Upper lobe of left lung (tissue), 4 donors: ENCODE measurements at regions not wholly inside any gene's neighbourhood (a gene's known extent, or its start where the extent isn't known, plus 50 kb on each side); places are given as distances from the start of the nearest gene placed in this dataset.

Experiments
- EP300 ChIP-seq, 4 donors: sonication (generic); formaldehyde crosslinking; IDR thresholded peaks; one replicate each; pipeline ENCODE4 v1.5.1; 2017; ENCODE audit warnings: antibody characterized with exemption in 4 of 4, control low read depth in 2 of 4
- POLR2A ChIP-seq, 4 donors: fragments of 450-650 bp; IDR thresholded peaks; one replicate each; pipeline ENCODE4 v1.5.1; 2016 to 2017; ENCODE audit warnings: antibody characterized with exemption in 4 of 4, mild to moderate bottlenecking in 2 of 4
- POLR2AphosphoS5 ChIP-seq, 2 donors: sonication (generic); formaldehyde crosslinking; IDR thresholded peaks; one replicate each; pipeline ENCODE4 v1.5.1; 2017; ENCODE audit warnings: antibody characterized with exemption in 2 of 2
- TF ChIP-seq, protein P1 (sequence below), 6 experiments: fragments of 450-650 bp in 4 of 6; fragments of 200-600 bp in 2 of 6; sonication (generic) in 2 of 6; IDR thresholded peaks; one replicate each; pipeline ENCODE4 v1.5.1; 2016 to 2019; ENCODE audit warnings: antibody characterized with exemption in 6 of 6

DNA sequence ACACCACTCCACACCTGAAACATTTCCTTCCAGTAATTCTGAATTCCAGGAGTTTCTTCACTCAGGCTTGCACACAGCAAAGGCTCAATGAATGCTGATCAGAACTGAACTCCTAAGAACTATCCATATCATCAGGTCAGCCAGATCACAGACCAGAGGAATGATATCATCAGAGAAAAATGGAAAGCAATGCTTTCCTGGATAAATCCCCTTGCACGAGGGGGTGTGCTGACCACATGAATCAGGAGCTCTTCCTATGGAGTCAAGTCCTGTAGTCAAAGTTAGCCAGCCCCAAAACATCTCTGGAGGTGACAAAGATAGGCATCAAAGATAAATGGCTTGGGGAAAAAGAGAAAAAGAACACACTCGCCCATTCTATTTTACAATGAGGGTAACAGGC lies 83.8 kb upstream of the ACVR2A start:
- TF ChIP-seq, protein P1, sequence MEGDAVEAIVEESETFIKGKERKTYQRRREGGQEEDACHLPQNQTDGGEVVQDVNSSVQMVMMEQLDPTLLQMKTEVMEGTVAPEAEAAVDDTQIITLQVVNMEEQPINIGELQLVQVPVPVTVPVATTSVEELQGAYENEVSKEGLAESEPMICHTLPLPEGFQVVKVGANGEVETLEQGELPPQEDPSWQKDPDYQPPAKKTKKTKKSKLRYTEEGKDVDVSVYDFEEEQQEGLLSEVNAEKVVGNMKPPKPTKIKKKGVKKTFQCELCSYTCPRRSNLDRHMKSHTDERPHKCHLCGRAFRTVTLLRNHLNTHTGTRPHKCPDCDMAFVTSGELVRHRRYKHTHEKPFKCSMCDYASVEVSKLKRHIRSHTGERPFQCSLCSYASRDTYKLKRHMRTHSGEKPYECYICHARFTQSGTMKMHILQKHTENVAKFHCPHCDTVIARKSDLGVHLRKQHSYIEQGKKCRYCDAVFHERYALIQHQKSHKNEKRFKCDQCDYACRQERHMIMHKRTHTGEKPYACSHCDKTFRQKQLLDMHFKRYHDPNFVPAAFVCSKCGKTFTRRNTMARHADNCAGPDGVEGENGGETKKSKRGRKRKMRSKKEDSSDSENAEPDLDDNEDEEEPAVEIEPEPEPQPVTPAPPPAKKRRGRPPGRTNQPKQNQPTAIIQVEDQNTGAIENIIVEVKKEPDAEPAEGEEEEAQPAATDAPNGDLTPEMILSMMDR (IDR thresholded peaks at IDR 0.05) = no peak
- TF ChIP-seq POLR2A (IDR thresholded peaks at IDR 0.05) (no peak), EP300 (IDR thresholded peaks at IDR 0.05) (no peak), POLR2AphosphoS5 (IDR thresholded peaks at IDR 0.05) (no peak)
